ENCODE measurements at regions not wholly inside any gene's neighbourhood (a gene's known extent, or its start where the extent isn't known, plus 50 kb on each side); places are given as distances from the start of the nearest gene placed in this dataset.
"Not testable (repeated sequence)": the region's sequence is repeated elsewhere in the genome, so short reads cannot be mapped to it uniquely, and the experiment has no call there.

DNA sequence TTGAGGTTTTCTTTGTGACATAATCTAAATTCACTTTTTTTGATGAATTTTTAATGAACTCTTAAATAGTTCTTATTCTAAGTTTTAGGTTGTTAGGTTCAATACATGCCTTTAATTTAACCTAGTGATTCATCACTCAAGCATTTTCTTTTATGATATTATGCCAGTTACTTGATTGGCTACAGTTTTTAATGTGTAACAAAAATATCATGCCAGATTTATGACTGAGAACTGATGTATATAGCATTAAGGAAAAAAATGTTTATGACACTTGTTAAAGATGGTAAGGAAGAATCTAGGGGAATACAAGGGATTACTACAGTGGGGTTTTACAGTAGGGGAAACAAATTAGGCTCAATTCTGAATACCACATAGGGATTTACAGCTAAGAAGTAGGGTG, 103.1 kb downstream of the VGLL3 start:
- Histone ChIP-seq H3K27ac (no peak overlapping the region), H4K20me1 (ENCODE audit: insufficient read depth) (no peaks in the 10 kb centered on the region), H2AFZ (ENCODE audit: low read depth) (no peak overlapping the region), H3K4me3 (IDR thresholded peaks at IDR 0.05; ENCODE audit: insufficient read depth, low read depth, low read length) (no peak overlapping the region), H3K27me3 (ENCODE audit: insufficient read depth, low read depth) (no peaks in the 10 kb centered on the region), H3K4me1 (ENCODE audit: low read depth, poor library complexity, severe bottlenecking) (no peaks in the 10 kb centered on the region), H3K79me2 (ENCODE audit: insufficient read depth, low read depth) (no peaks in the 10 kb centered on the region), H3K9ac (no peak overlapping the region), H3K36me3 (ENCODE audit: insufficient read depth) (no peaks in the 10 kb centered on the region), H3K4me2 (no peak overlapping the region)
- TF ChIP-seq, protein P1, sequence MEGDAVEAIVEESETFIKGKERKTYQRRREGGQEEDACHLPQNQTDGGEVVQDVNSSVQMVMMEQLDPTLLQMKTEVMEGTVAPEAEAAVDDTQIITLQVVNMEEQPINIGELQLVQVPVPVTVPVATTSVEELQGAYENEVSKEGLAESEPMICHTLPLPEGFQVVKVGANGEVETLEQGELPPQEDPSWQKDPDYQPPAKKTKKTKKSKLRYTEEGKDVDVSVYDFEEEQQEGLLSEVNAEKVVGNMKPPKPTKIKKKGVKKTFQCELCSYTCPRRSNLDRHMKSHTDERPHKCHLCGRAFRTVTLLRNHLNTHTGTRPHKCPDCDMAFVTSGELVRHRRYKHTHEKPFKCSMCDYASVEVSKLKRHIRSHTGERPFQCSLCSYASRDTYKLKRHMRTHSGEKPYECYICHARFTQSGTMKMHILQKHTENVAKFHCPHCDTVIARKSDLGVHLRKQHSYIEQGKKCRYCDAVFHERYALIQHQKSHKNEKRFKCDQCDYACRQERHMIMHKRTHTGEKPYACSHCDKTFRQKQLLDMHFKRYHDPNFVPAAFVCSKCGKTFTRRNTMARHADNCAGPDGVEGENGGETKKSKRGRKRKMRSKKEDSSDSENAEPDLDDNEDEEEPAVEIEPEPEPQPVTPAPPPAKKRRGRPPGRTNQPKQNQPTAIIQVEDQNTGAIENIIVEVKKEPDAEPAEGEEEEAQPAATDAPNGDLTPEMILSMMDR (conservative IDR thresholded peaks at IDR 0.05; ENCODE audit: low read depth, low read length): no peak

DNA sequence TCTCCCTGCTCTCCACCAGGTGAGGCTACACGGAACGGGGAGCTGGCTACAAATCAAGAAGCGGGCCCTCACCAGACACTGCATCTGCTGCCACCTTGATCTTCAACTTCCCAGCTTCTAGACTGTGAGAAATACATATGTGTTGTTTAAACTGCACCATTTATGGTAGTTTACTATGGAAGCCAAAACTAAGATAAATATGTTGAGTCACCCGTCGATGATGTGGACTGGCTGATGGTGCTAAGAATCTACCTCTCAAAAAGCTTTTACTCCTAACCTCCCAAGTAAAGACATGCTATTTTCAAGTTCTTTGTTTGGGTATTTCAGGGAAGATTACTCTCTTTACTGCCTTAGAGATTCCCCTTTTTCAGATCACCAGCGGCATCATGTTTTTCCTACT, 110.9 kb downstream of the VGLL3 start:
- Histone ChIP-seq H3K4me2 (no peak overlapping the region), H3K27ac (no peak overlapping the region), H2AFZ (ENCODE audit: low read depth) (no peak overlapping the region), H3K9ac (no peak overlapping the region), H3K27me3 (ENCODE audit: insufficient read depth, low read depth) (no peaks in the 10 kb centered on the region), H3K79me2 (ENCODE audit: insufficient read depth, low read depth) (no peaks in the 10 kb centered on the region), H4K20me1 (ENCODE audit: insufficient read depth) (no peaks in the 10 kb centered on the region), H3K36me3 (ENCODE audit: insufficient read depth) (no peaks in the 10 kb centered on the region), H3K4me1 (ENCODE audit: low read depth, poor library complexity, severe bottlenecking) (no peaks in the 10 kb centered on the region), H3K4me3 (IDR thresholded peaks at IDR 0.05; ENCODE audit: insufficient read depth, low read depth, low read length) (no peak overlapping the region)
- TF ChIP-seq, protein P1 (conservative IDR thresholded peaks at IDR 0.05; ENCODE audit: low read depth, low read length): no peak

DNA sequence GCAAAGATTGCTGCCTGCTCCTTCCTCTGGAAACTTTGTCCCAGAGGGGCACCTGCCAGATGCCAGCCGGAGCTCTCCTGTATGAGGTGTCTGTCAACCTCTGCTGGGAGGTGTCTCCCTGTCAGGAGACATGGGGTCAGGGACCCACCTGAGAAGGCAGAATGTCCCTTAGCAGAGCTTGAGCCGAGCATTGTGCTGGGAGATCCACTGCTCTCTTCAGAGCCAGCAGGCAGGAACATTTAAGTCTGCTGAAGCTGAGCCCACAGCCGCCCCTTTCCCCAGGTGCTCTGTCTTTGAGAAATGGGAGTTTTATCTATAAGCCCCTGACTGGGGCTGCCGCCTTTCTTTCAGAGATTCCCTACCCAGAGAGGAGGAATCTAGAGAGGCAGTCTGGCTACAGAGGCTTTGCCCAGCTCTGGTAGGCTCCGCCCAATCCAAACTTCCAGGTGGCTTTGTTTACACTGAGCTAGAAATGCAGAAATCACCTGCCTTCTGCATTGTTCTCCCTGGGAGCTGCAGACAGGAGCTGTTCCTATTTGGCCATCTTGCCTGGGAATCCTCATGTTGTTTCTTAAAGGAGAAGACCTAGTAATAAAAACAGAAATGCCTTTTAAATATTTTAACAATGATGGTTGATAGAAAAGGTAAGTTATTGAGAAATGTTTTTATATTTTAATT, 114.3 kb downstream of the VGLL3 start:
- H3K4me2 ChIP-seq; H3K4me1 ChIP-seq (ENCODE audit: low read depth, poor library complexity, severe bottlenecking); H4K20me1 ChIP-seq (ENCODE audit: insufficient read depth); H2AFZ ChIP-seq (ENCODE audit: low read depth); H3K27ac ChIP-seq; H3K36me3 ChIP-seq (ENCODE audit: insufficient read depth); H3K79me2 ChIP-seq (ENCODE audit: insufficient read depth, low read depth); H3K27me3 ChIP-seq (ENCODE audit: insufficient read depth, low read depth); H3K9ac ChIP-seq; H3K4me3 ChIP-seq (IDR thresholded peaks at IDR 0.05; ENCODE audit: insufficient read depth, low read depth, low read length): not testable (repeated sequence)

DNA sequence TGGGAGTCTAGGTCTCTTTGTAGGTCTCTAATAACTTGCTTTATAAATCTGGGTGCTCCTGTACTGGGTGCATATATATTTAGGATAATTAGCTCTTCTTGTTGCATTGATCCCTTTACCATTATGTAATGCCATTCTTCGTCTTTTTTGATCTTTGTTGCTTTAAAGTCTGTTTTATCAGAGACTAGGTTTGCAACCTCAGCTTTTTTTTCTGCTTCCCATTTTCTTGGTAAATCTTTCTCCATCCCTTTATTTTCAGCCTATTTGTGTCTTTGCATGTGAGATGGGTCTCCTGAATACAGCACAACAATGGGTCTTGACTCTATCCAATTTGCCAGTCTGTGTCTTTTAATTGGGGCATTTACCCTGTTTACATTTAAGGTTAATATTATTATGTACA, 116.2 kb downstream of the VGLL3 start:
- not testable (repeated sequence) for H3K79me2 ChIP-seq (ENCODE audit: insufficient read depth, low read depth); H2AFZ ChIP-seq (ENCODE audit: low read depth); H3K27ac ChIP-seq; H3K4me3 ChIP-seq (IDR thresholded peaks at IDR 0.05; ENCODE audit: insufficient read depth, low read depth, low read length); H4K20me1 ChIP-seq (ENCODE audit: insufficient read depth); H3K9ac ChIP-seq; H3K4me2 ChIP-seq; H3K36me3 ChIP-seq (ENCODE audit: insufficient read depth); H3K4me1 ChIP-seq (ENCODE audit: low read depth, poor library complexity, severe bottlenecking); H3K27me3 ChIP-seq (ENCODE audit: insufficient read depth, low read depth)

DNA sequence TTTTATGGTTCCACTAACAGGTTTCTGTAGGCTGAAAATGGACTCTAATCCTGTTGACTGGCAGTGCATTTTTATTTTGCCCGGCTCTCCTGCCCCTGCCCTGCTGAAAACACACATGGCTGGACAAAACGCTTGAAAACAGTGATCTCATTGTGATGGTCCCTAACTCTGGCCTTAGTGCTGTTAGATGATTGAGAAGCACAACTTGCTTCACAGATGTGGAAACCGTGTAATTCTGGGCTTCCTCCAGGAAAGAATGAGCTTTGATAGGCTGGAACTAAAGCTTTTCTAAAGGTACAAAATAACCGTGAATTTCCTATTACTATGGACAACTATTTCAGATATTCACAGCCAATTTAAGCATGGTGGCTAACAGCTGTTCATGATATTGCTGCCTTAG, 121.4 kb downstream of the VGLL3 start:
- Histone ChIP-seq H3K4me2 (no peak overlapping the region), H4K20me1 (ENCODE audit: insufficient read depth) (no peaks in the 10 kb centered on the region), H3K9ac (no peak overlapping the region), H3K36me3 (ENCODE audit: insufficient read depth) (no peaks in the 10 kb centered on the region), H3K4me1 (ENCODE audit: low read depth, poor library complexity, severe bottlenecking) (no peaks in the 10 kb centered on the region), H2AFZ (ENCODE audit: low read depth) (no peak overlapping the region), H3K27me3 (ENCODE audit: insufficient read depth, low read depth) (no peaks in the 10 kb centered on the region), H3K79me2 (ENCODE audit: insufficient read depth, low read depth) (no peaks in the 10 kb centered on the region), H3K4me3 (IDR thresholded peaks at IDR 0.05; ENCODE audit: insufficient read depth, low read depth, low read length) (no peak overlapping the region), H3K27ac (no peak overlapping the region)
- TF ChIP-seq, protein P1 (conservative IDR thresholded peaks at IDR 0.05; ENCODE audit: low read depth, low read length): no peak

Measured in KMS-11 (cell line).